GM19238 (cell line): ENCODE measurements at regions not wholly inside any gene's neighbourhood (a gene's known extent, or its start where the extent isn't known, plus 50 kb on each side); places are given as distances from the start of the nearest gene placed in this dataset.
"Not testable (repeated sequence)": the region's sequence is repeated elsewhere in the genome, so short reads cannot be mapped to it uniquely, and the experiment has no call there.

Source experiments
- DNase-seq: peaks from one replicate; pipeline ENCODE4 v3.0.0; 2011; ENCODE audit warnings: low spot score; ENCODE audit not compliant: insufficient read length

GRCh38 chr12:89191597-89191996 is 160.7 kb downstream of the DUSP6 start:
- DNase-seq = not testable (repeated sequence)

GRCh38 chr12:89189448-89189847 is 162.9 kb downstream of the DUSP6 start:
- no peak for DNase-seq

- DNase-seq = no peak
Observed at GRCh38 chr12:89187507-89187906, 164.8 kb downstream of the DUSP6 start.

- no peak for DNase-seq
Observed at GRCh38 chr12:89185889-89186288, 166.4 kb downstream of the DUSP6 start.

- no peak for DNase-seq
Observed at GRCh38 chr12:89185181-89185580, 167.1 kb downstream of the DUSP6 start.

GRCh38 chr12:89183985-89184435 is 168.3 kb downstream of the DUSP6 start:
- DNase-seq = no peak

GRCh38 chr12:89181271-89181920 is 170.9 kb downstream of the DUSP6 start:
- DNase-seq = no peak

- DNase-seq = no peak
Observed at GRCh38 chr12:89180496-89180895, 171.8 kb downstream of the DUSP6 start.

GRCh38 chr12:89179983-89180382 is 172.3 kb downstream of the DUSP6 start:
- DNase-seq = no peak

- no peak for DNase-seq
Observed at GRCh38 chr12:89179245-89179644, 173.1 kb downstream of the DUSP6 start.

- no peak for DNase-seq
Observed at GRCh38 chr12:89177802-89178395, 174.4 kb downstream of the DUSP6 start.

GRCh38 chr12:89176676-89177075 is 175.6 kb downstream of the DUSP6 start:
- DNase-seq = no peak

- no peak for DNase-seq
Observed at GRCh38 chr12:89173678-89174077, 178.6 kb downstream of the DUSP6 start.

GRCh38 chr12:89173096-89173495 is 179.2 kb downstream of the DUSP6 start:
- DNase-seq = no peak

GRCh38 chr12:89172224-89172623 is 180.1 kb downstream of the DUSP6 start:
- no peak for DNase-seq

GRCh38 chr12:89169321-89169720 is 183.0 kb downstream of the DUSP6 start:
- no peak for DNase-seq

- no peak for DNase-seq
Observed at GRCh38 chr12:89167986-89168385, 184.3 kb downstream of the DUSP6 start.

- no peak for DNase-seq
Observed at GRCh38 chr12:89166525-89166934, 185.8 kb downstream of the DUSP6 start.

GRCh38 chr12:89166121-89166520 is 186.2 kb downstream of the DUSP6 start:
- DNase-seq = no peak

- DNase-seq = no peak
Observed at GRCh38 chr12:89165703-89166102, 186.6 kb downstream of the DUSP6 start.

GRCh38 chr12:89163918-89164317 is 188.4 kb downstream of the DUSP6 start:
- no peak for DNase-seq

GRCh38 chr12:89162589-89163261 is 189.6 kb downstream of the DUSP6 start:
- no peak for DNase-seq

- DNase-seq = no peak
Observed at GRCh38 chr12:89161557-89161956, 190.7 kb downstream of the DUSP6 start.
